GM12878 (cell line): ENCODE measurements at regions not wholly inside any gene's neighbourhood (a gene's known extent, or its start where the extent isn't known, plus 50 kb on each side); places are given as distances from the start of the nearest gene placed in this dataset.

Experiments used
- ATAC-seq: fragments of 200-7000 bp; cut with Tn5 transposase; 3 replicates; pipeline ENCODE4 v1.9.1; 2020; ENCODE audit warnings: mild to moderate bottlenecking, moderate library complexity
- BruUV-seq: library from RNA; stranded (reverse); fragments of 400-500 nt; replicated peaks from 2 replicates; lab custom pipeline; 2021; lab: Mats Ljungman, UMichigan
- CTCF ChIA-PET: fragments of 300-600 bp; sonication (Branson Sonifier 250); formaldehyde crosslinking; extraction: SDS; loops from one replicate; lab custom pipeline; 2021; ENCODE audit warnings: inconsistent platforms; lab: Yijun Ruan, JAX
- POLR2A ChIA-PET: fragments of 350-600 bp; formaldehyde crosslinking; extraction: SDS; loops from one replicate; lab custom pipeline; 2021; ENCODE audit warnings: inconsistent platforms; lab: Charles Lee
- RAD21 ChIA-PET: fragments of 300-600 bp; sonication (Branson Sonifier 250); formaldehyde crosslinking; loops from one replicate; lab custom pipeline; 2023; ENCODE audit warnings: antibody characterized with exemption; ENCODE audit not compliant: unreplicated experiment; lab: Charles Lee
- SMC1A ChIA-PET: fragments of 300-600 bp; sonication (Branson Sonifier 250); formaldehyde crosslinking; loops from one replicate; lab custom pipeline; 2023; ENCODE audit not compliant: unreplicated experiment, uncharacterized antibody; lab: Charles Lee
- DNase-seq: peaks from one replicate; pipeline ENCODE4 v3.0.0-alpha.2; 2011; ENCODE audit warnings: low read depth, low spot score
- FAIRE-seq: peaks from 3 replicates; lab custom pipeline; 2011; peaks lifted over from hg19 to GRCh38; lab: Jason Lieb, UNC
- H2AFZ ChIP-seq: 2 replicates; pipeline ENCODE4 v1.6.0; 2011; ENCODE audit warnings: low read depth, low read length, control low read depth; ENCODE audit not compliant: control insufficient read depth
- H3K27ac ChIP-seq: 2 replicates; pipeline ENCODE4 v1.5.1; 2011; ENCODE audit warnings: control low read depth; ENCODE audit not compliant: control insufficient read depth, insufficient read depth
- H3K27me3 ChIP-seq, 2 experiments: replicated peaks in 1 of 2; 2 replicates each; pipeline versions ENCODE4 v1.6.0 to v1.6.1; 2011; ENCODE audit warnings: low read length in 1 of 2; ENCODE audit not compliant: control insufficient read depth in 2 of 2, insufficient read depth in 2 of 2
- H3K36me3 ChIP-seq, 2 experiments: 2 replicates each; pipeline ENCODE4 v1.5.1; 2011; ENCODE audit warnings: low read length in 1 of 2; ENCODE audit not compliant: control insufficient read depth in 2 of 2, insufficient read depth in 2 of 2
- H3K4me1 ChIP-seq: 2 replicates; pipeline ENCODE4 v1.6.1; 2011; ENCODE audit warnings: mild to moderate bottlenecking, low read length, moderate library complexity, mixed read lengths; ENCODE audit not compliant: control insufficient read depth, insufficient read depth
- H3K4me2 ChIP-seq: 2 replicates; pipeline ENCODE4 v1.6.0; 2011; ENCODE audit warnings: control low read depth; ENCODE audit not compliant: control insufficient read depth, insufficient read depth
- H3K4me3 ChIP-seq: fragments of 200-600 bp; sonication (generic); 2 replicates; pipeline ENCODE4 v1.5.1; 2016
- H3K79me2 ChIP-seq: 2 replicates; pipeline ENCODE4 v1.6.0; 2011; ENCODE audit warnings: low read length; ENCODE audit not compliant: control insufficient read depth, insufficient read depth
- H3K9ac ChIP-seq: 2 replicates; pipeline ENCODE4 v1.8.0; 2011; ENCODE audit warnings: low read length, control low read depth, mixed read lengths; ENCODE audit not compliant: control insufficient read depth, insufficient read depth
- H3K9me3 ChIP-seq: replicated peaks from 3 replicates; pipeline ENCODE4 v1.5.1; 2011; ENCODE audit warnings: mild to moderate bottlenecking, low read length; ENCODE audit not compliant: control insufficient read depth, insufficient read depth
- H4K20me1 ChIP-seq: 2 replicates; pipeline ENCODE4 v1.6.0; 2011; ENCODE audit not compliant: control insufficient read depth, insufficient read depth
- CBX3 ChIP-seq: fragments of 200-600 bp; sonication (generic); IDR thresholded peaks from 2 replicates; pipeline ENCODE4 v1.6.1; 2016; ENCODE audit warnings: low read depth, borderline replicate concordance
- POLR2AphosphoS2 ChIP-seq: IDR thresholded peaks from 2 replicates; pipeline ENCODE4 v1.6.1; 2011; ENCODE audit warnings: low read depth, mild to moderate bottlenecking, low read length, improper control_type of control experiment, moderate library complexity
- SREBF2 ChIP-seq: IDR thresholded peaks from 2 replicates; pipeline ENCODE4 v1.6.1; 2012; ENCODE audit warnings: mild to moderate bottlenecking, low read length
- ZBTB11 ChIP-seq: fragments of 450-650 bp; formaldehyde crosslinking; IDR thresholded peaks from 2 replicates; pipeline ENCODE4 v1.5.0; 2022; ENCODE audit warnings: mild to moderate bottlenecking, missing genetic modification characterization
- ZNF622 ChIP-seq: fragments of 450-650 bp; IDR thresholded peaks from 2 replicates; pipeline ENCODE4 v1.6.1; 2017; ENCODE audit warnings: mild to moderate bottlenecking, inconsistent platforms
- WGBS: methylation state at CpG from one replicate; pipeline ENCODE4 v1.1.6; 2016; ENCODE audit warnings: low lambda C conversion rate; ENCODE audit not compliant: insufficient replicate concordance, insufficient coverage; ENCODE audit errors: missing lambda C conversion rate; 5-methylcytosine and 5-hydroxymethylcytosine counted together
- in situ Hi-C: fragments of 300-500 bp; cut with MboI; formaldehyde crosslinking; loops from 9 replicates; pipeline ENCODE4 v1.14.3; 2018; ENCODE audit warnings: mixed read lengths
- intact Hi-C: fragments of 100-400 bp; cut with micrococcal nuclease; formaldehyde crosslinking; loops from one replicate; pipeline ENCODE4 v1.14.2; 2022; ENCODE audit not compliant: unreplicated experiment
- TF ChIP-seq, protein P1 (sequence below): IDR thresholded peaks from 2 replicates; pipeline ENCODE4 v1.6.1; 2012; ENCODE audit warnings: low read depth, low read length, improper control_type of control experiment
- TF ChIP-seq, protein P2 (sequence below): fragments of 450-650 bp; IDR thresholded peaks from 2 replicates; pipeline ENCODE4 v1.6.1; 2017; ENCODE audit warnings: low read depth, mild to moderate bottlenecking, moderate library complexity

GRCh38 chr9:38312406-38312805 lies 80.1 kb upstream of the ALDH1B1 start:
- in situ Hi-C loops: no loop called here
- H3K9ac ChIP-seq: no peak overlapping the region
- no peaks in the 10 kb centered on the region for H4K20me1 ChIP-seq
- ChIA-PET SMC1A (interaction anchor here (1.3 kb wide), 1 partner anchor 25 kb away, joined by 3 read pairs; no protein-coding TSS in a partner anchor), CTCF (no interaction called here), POLR2A (no interaction called here), RAD21 (no interaction called here)
- WGBS: 8% methylated on average over 4 of the region's 4 CpGs
- no peaks in the 10 kb centered on the region for H3K9me3 ChIP-seq
- H3K4me1 ChIP-seq: no peaks in the 10 kb centered on the region
- no peak overlapping the region for H3K27ac ChIP-seq
- no peak for ATAC-seq
- H3K4me3 ChIP-seq: no peak overlapping the region
- H3K79me2 ChIP-seq: no peaks in the 10 kb centered on the region
- DNase-seq: no peak
- no TSS peak for BruUV-seq
- no peaks in the 10 kb centered on the region for H3K36me3 ChIP-seq
- no peak for FAIRE-seq
- no peak overlapping the region for H2AFZ ChIP-seq
- intact Hi-C loops: no loop called here
- H3K27me3 ChIP-seq: no peaks in the 10 kb centered on the region; a peak in 2 of 4 replicates
- TF ChIP-seq CBX3 (no peak), SREBF2 (no peak)
- no peak overlapping the region for H3K4me2 ChIP-seq

DNA sequence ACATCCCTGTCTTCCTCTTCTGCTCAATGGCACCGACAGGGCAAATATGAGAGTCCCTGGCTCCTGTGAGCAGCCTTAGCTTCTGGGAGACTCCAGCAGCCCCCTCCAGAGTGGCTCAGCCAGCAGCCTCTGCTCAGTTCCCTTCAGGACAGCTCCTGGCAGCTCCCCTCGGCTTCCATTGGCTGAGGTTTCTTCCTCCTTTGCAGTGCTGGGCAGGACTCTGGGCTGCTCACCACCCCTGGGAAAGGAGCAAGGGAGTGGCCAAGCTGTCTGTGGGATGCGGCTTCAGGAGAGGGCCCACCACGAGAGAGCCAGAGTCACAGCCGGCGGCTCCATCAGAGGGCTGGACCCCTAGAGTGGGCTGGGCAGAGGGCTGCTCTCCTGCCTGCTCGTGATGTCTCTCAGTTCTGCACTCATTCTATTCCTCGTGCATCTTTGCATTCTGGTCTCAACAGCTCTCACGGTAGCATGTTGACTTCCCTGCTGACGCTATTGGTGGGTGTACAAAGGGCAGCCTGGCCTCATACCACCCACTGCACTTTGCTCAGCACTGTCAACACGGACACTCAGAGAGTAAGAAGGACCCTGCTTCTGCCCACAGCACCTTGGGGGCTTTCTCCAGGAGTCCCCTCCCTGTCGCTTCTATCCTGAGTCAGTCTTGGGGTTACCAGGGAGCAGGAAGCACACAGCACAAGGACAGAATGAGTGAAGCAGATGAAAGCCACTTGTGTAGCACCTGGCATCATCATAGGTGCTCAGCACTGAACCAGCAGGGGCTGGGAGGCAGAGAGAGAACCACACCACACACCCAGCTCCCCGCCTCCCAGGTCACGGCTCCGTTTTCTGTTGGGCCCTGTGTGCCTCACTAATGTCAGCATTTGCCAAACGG lies 80.9 kb upstream of the ALDH1B1 start:
- Histone ChIP-seq H3K4me3 (no peak overlapping the region), H2AFZ (no peak overlapping the region), H3K79me2 (no peaks in the 10 kb centered on the region), H3K4me1 (no peaks in the 10 kb centered on the region), H4K20me1 (no peaks in the 10 kb centered on the region), H3K36me3 (no peaks in the 10 kb centered on the region), H3K4me2 (no peak overlapping the region), H3K27me3 (no peaks in the 10 kb centered on the region; a peak in 2 of 4 replicates), H3K9ac (no peak overlapping the region), H3K9me3 (no peaks in the 10 kb centered on the region), H3K27ac (no peak overlapping the region)
- in situ Hi-C loops: no loop called here
- SMC1A ChIA-PET: interaction anchor here (0.6 to 1.0 kb wide), 3 partner anchors 12 to 398 kb away, joined by 3 to 4 read pairs (median 3); no protein-coding TSS in a partner anchor
- BruUV-seq: no TSS peak
- no peak for FAIRE-seq
- POLR2A ChIA-PET: interaction anchor here (0.7 kb wide), 1 partner anchor 11 kb away, joined by 3 read pairs; no protein-coding TSS in a partner anchor
- ATAC-seq: no peak
- no peak for DNase-seq
- intact Hi-C loops: no loop called here
- WGBS: 46% methylated on average over 16 of the region's 16 CpGs
- CTCF ChIA-PET: interaction anchor here (0.6 kb wide), 1 partner anchor 568 kb away, joined by 3 read pairs; no protein-coding TSS in a partner anchor
- RAD21 ChIA-PET: no interaction called here
- TF ChIP-seq, protein P1, sequence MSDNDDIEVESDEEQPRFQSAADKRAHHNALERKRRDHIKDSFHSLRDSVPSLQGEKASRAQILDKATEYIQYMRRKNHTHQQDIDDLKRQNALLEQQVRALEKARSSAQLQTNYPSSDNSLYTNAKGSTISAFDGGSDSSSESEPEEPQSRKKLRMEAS: no peak
- TF ChIP-seq ZNF622: no peak
- no peak for TF ChIP-seq ZBTB11 (CRISPR knock-in tag)
- TF ChIP-seq, protein P2, sequence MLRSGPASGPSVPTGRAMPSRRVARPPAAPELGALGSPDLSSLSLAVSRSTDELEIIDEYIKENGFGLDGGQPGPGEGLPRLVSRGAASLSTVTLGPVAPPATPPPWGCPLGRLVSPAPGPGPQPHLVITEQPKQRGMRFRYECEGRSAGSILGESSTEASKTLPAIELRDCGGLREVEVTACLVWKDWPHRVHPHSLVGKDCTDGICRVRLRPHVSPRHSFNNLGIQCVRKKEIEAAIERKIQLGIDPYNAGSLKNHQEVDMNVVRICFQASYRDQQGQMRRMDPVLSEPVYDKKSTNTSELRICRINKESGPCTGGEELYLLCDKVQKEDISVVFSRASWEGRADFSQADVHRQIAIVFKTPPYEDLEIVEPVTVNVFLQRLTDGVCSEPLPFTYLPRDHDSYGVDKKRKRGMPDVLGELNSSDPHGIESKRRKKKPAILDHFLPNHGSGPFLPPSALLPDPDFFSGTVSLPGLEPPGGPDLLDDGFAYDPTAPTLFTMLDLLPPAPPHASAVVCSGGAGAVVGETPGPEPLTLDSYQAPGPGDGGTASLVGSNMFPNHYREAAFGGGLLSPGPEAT: no peak
- no peak for TF ChIP-seq POLR2AphosphoS2
